ENCODE measurements at regions not wholly inside any gene's neighbourhood (a gene's known extent, or its start where the extent isn't known, plus 50 kb on each side); places are given as distances from the start of the nearest gene placed in this dataset.

- no peak for DNase-seq (ENCODE audit: low read depth in 4 of 4, low spot score in 3 of 4)
Observed at GRCh38 chr4:53821179-53821851, 230.0 kb upstream of the LNX1 start.

GRCh38 chr4:53818104-53818503 is 226.8 kb upstream of the LNX1 start:
- no peak for DNase-seq (ENCODE audit: low read depth in 4 of 4, low spot score in 3 of 4)

- no peak for DNase-seq (ENCODE audit: low read depth in 4 of 4, low spot score in 3 of 4)
Observed at GRCh38 chr4:53816561-53816960, 225.3 kb upstream of the LNX1 start.

- no peak for DNase-seq (ENCODE audit: low read depth in 4 of 4, low spot score in 3 of 4)
Observed at GRCh38 chr4:53815281-53815680, 224.0 kb upstream of the LNX1 start.

- DNase-seq (ENCODE audit: low read depth in 4 of 4, low spot score in 3 of 4), result no peak
Observed at GRCh38 chr4:53813998-53814397, 222.7 kb upstream of the LNX1 start.

GRCh38 chr4:53810643-53811042 is 219.4 kb upstream of the LNX1 start:
- no peak for DNase-seq (ENCODE audit: low read depth in 4 of 4, low spot score in 3 of 4)

GRCh38 chr4:53809816-53810215 is 218.5 kb upstream of the LNX1 start:
- no peak for DNase-seq (ENCODE audit: low read depth in 4 of 4, low spot score in 3 of 4)

- DNase-seq (ENCODE audit: low read depth in 4 of 4, low spot score in 3 of 4), result no peak
Observed at GRCh38 chr4:53805291-53805690, 214.0 kb upstream of the LNX1 start.

- no peak for DNase-seq (ENCODE audit: low read depth in 4 of 4, low spot score in 3 of 4)
Observed at GRCh38 chr4:53804719-53805118, 213.4 kb upstream of the LNX1 start.

- DNase-seq (ENCODE audit: low read depth in 4 of 4, low spot score in 3 of 4), result no peak
Observed at GRCh38 chr4:53802500-53802899, 211.2 kb upstream of the LNX1 start.

GRCh38 chr4:53801373-53801772 is 210.1 kb upstream of the LNX1 start:
- DNase-seq (ENCODE audit: low read depth in 4 of 4, low spot score in 3 of 4), result no peak

- DNase-seq (ENCODE audit: low read depth in 4 of 4, low spot score in 3 of 4), result no peak
Observed at GRCh38 chr4:53800741-53801140, 209.5 kb upstream of the LNX1 start.

GRCh38 chr4:53793096-53793495 is 201.8 kb upstream of the LNX1 start:
- no peak for DNase-seq (ENCODE audit: low read depth in 4 of 4, low spot score in 3 of 4)

- DNase-seq (ENCODE audit: low read depth in 4 of 4, low spot score in 3 of 4), result no peak
Observed at GRCh38 chr4:53790286-53790685, 199.0 kb upstream of the LNX1 start.

- DNase-seq (ENCODE audit: low read depth in 4 of 4, low spot score in 3 of 4), result peak in 2 of 4 donors; percentile 42 to 46
Observed at GRCh38 chr4:53788621-53789020, 197.3 kb upstream of the LNX1 start.

GRCh38 chr4:53788011-53788410 is 196.7 kb upstream of the LNX1 start:
- DNase-seq (ENCODE audit: low read depth in 4 of 4, low spot score in 3 of 4), result no peak

GRCh38 chr4:53786632-53787031 is 195.3 kb upstream of the LNX1 start:
- no peak for DNase-seq (ENCODE audit: low read depth in 4 of 4, low spot score in 3 of 4)

GRCh38 chr4:53785996-53786395 is 194.7 kb upstream of the LNX1 start:
- DNase-seq (ENCODE audit: low read depth in 4 of 4, low spot score in 3 of 4), result no peak

- no peak for DNase-seq (ENCODE audit: low read depth in 4 of 4, low spot score in 3 of 4)
Observed at GRCh38 chr4:53784112-53784511, 192.8 kb upstream of the LNX1 start.

GRCh38 chr4:53783208-53783859 is 192.0 kb upstream of the LNX1 start:
- DNase-seq (ENCODE audit: low read depth in 4 of 4, low spot score in 3 of 4), result no peak

- no peak for DNase-seq (ENCODE audit: low read depth in 4 of 4, low spot score in 3 of 4)
Observed at GRCh38 chr4:53782458-53782845, 191.2 kb upstream of the LNX1 start.

- no peak for DNase-seq (ENCODE audit: low read depth in 4 of 4, low spot score in 3 of 4)
Observed at GRCh38 chr4:53781629-53782457, 190.6 kb upstream of the LNX1 start.

Measured in left renal pelvis (tissue), 4 donors.